H1 (cell line): ENCODE measurements at regions not wholly inside any gene's neighbourhood (a gene's known extent, or its start where the extent isn't known, plus 50 kb on each side); places are given as distances from the start of the nearest gene placed in this dataset.

Experiments used
- ASH2L ChIP-seq: fragments of 200-600, 300-600 bp; sonication (generic); IDR thresholded peaks from one replicate; pipeline ENCODE4 v1.7.1; 2017; ENCODE audit warnings: low read length
- CHD7 ChIP-seq: fragments of 300-600 bp; sonication (generic); IDR thresholded peaks from 2 replicates; pipeline ENCODE4 v1.7.1; 2012; ENCODE audit warnings: low read length, moderate library complexity, mild to moderate bottlenecking, inconsistent platforms; ENCODE audit not compliant: insufficient replicate concordance
- E2F6 ChIP-seq: IDR thresholded peaks from 2 replicates; pipeline ENCODE4 v1.6.1; 2012; ENCODE audit warnings: inconsistent platforms
- MAFK ChIP-seq: IDR thresholded peaks from 2 replicates; pipeline ENCODE4 v1.6.1; 2012; ENCODE audit warnings: low read depth, mild to moderate bottlenecking, improper control_type of control experiment, low read length
- NANOG ChIP-seq: IDR thresholded peaks from 2 replicates; pipeline ENCODE4 v1.6.1; 2011; ENCODE audit warnings: low read length, low read depth, mild to moderate bottlenecking, inconsistent platforms; ENCODE audit not compliant: insufficient read depth, poor library complexity, severe bottlenecking
- POU5F1 ChIP-seq: IDR thresholded peaks from 2 replicates; pipeline ENCODE4 v1.6.1; 2011; ENCODE audit warnings: low read depth, mild to moderate bottlenecking, low read length, moderate library complexity
- SAP30 ChIP-seq: fragments of 300-600 bp; sonication (generic); IDR thresholded peaks from 2 replicates; pipeline ENCODE4 v1.7.1; 2012; ENCODE audit warnings: low read length, moderate library complexity, mild to moderate bottlenecking, inconsistent platforms; ENCODE audit not compliant: insufficient read depth, insufficient replicate concordance
- SP2 ChIP-seq: IDR thresholded peaks from 2 replicates; pipeline ENCODE4 v1.6.1; 2012; ENCODE audit warnings: mild to moderate bottlenecking, low read length, inconsistent platforms
- YY1 ChIP-seq: IDR thresholded peaks from 2 replicates; pipeline ENCODE4 v1.6.1; 2011; ENCODE audit warnings: low read depth, mild to moderate bottlenecking, low read length

GRCh38 chr7:66493235-66494205 is 135.2 kb upstream of the KCTD7 start (continued):
- no peak for TF ChIP-seq CHD7
- peak; percentile 61 for TF ChIP-seq ASH2L
- peak; percentile 0 for TF ChIP-seq NANOG
- no peak for TF ChIP-seq POU5F1
- peak; percentile 10; the same call in 1 of the 2 replicates for TF ChIP-seq E2F6
- TF ChIP-seq MAFK: no peak
- TF ChIP-seq SP2: no peak
- TF ChIP-seq YY1: peak; percentile 87
- TF ChIP-seq SAP30: no peak
